DND-41 (cell line): ENCODE measurements at regions not wholly inside any gene's neighbourhood (a gene's known extent, or its start where the extent isn't known, plus 50 kb on each side); places are given as distances from the start of the nearest gene placed in this dataset.
A peak's percentile ranks its signal among the peaks of the same experiment; 100 is the strongest.
"Not testable (repeated sequence)": the region's sequence is repeated elsewhere in the genome, so short reads cannot be mapped to it uniquely, and the experiment has no call there.

ENCODE experiments used
- ATAC-seq: fragments of 200-7000 bp; cut with Tn5 transposase; 3 replicates; pipeline ENCODE4 v1.9.1; 2021; ENCODE audit warnings: low read depth; ENCODE audit not compliant: insufficient read depth
- DNase-seq: peaks from one replicate; pipeline ENCODE4 v3.0.0-alpha.2; 2020
- H2AFZ ChIP-seq: 2 replicates; pipeline ENCODE4 v1.6.0; 2012; ENCODE audit warnings: low read depth, low read length
- H3K27ac ChIP-seq: 2 replicates; pipeline ENCODE4 v1.5.1; 2012; ENCODE audit warnings: low read length, inconsistent platforms
- H3K27me3 ChIP-seq: fragments of 200-600 bp; sonication (generic); 2 replicates; pipeline ENCODE4 v1.6.0; 2012; ENCODE audit warnings: low read length, mild to moderate bottlenecking, inconsistent platforms; ENCODE audit not compliant: insufficient read depth, poor library complexity
- H3K36me3 ChIP-seq: 2 replicates; pipeline ENCODE4 v1.5.1; 2012; ENCODE audit warnings: low read length, inconsistent platforms; ENCODE audit not compliant: insufficient read depth
- H3K4me1 ChIP-seq: 2 replicates; pipeline ENCODE4 v1.5.1; 2012; ENCODE audit warnings: mild to moderate bottlenecking, low read length; ENCODE audit not compliant: insufficient read depth
- H3K4me2 ChIP-seq: 2 replicates; pipeline ENCODE4 v1.6.0; 2012; ENCODE audit warnings: mild to moderate bottlenecking, moderate library complexity, low read length, inconsistent platforms; ENCODE audit not compliant: insufficient read depth
- H3K4me3 ChIP-seq, 2 experiments: fragments of 200-600 bp in 1 of 2; shearing (Covaris generic) in 1 of 2; 2 replicates each; pipeline ENCODE4 v1.5.1; 2012 to 2016; ENCODE audit warnings: inconsistent platforms in 2 of 2, low read length in 2 of 2, mild to moderate bottlenecking in 2 of 2, low read depth in 1 of 2, moderate library complexity in 1 of 2
- H3K79me2 ChIP-seq: 2 replicates; pipeline ENCODE4 v1.6.0; 2012; ENCODE audit warnings: low read length, inconsistent platforms; ENCODE audit not compliant: insufficient read depth
- H3K9ac ChIP-seq: 2 replicates; pipeline ENCODE4 v1.6.0; 2012; ENCODE audit warnings: low read depth, mild to moderate bottlenecking, inconsistent platforms, low read length, moderate library complexity
- H3K9me3 ChIP-seq: 2 replicates; pipeline ENCODE4 v1.5.1; 2012; ENCODE audit warnings: low read length, moderate library complexity, mild to moderate bottlenecking, inconsistent platforms; ENCODE audit not compliant: insufficient read depth, severe bottlenecking
- H4K20me1 ChIP-seq: 2 replicates; pipeline ENCODE4 v1.6.0; 2012; ENCODE audit warnings: low read length; ENCODE audit not compliant: insufficient read depth
- CTCF ChIP-seq: IDR thresholded peaks from 2 replicates; pipeline ENCODE4 v1.5.1; 2012; ENCODE audit warnings: borderline replicate concordance, low read length, moderate library complexity, mild to moderate bottlenecking; ENCODE audit not compliant: poor library complexity, severe bottlenecking; ENCODE audit errors: extremely low read depth
- EZH2 ChIP-seq: IDR thresholded peaks from 3 replicates; pipeline ENCODE4 v1.6.1; 2012; ENCODE audit warnings: borderline replicate concordance, low read depth, mild to moderate bottlenecking, moderate library complexity, low read length, inconsistent platforms; ENCODE audit not compliant: severe bottlenecking

GRCh38 chr3:161695811-161696210 is 199.2 kb downstream of the OTOL1 start:
- no peak for DNase-seq
- H3K9ac ChIP-seq: no peak overlapping the region
- no peaks in the 10 kb centered on the region for H3K36me3 ChIP-seq
- no peak overlapping the region for H3K4me2 ChIP-seq
- H2AFZ ChIP-seq: no peak overlapping the region
- H4K20me1 ChIP-seq: no peaks in the 10 kb centered on the region
- no peak overlapping the region for H3K27ac ChIP-seq
- H3K79me2 ChIP-seq: no peaks in the 10 kb centered on the region
- H3K9me3 ChIP-seq: no peaks in the 10 kb centered on the region
- H3K4me1 ChIP-seq: no peaks in the 10 kb centered on the region
- no peak overlapping the region for H3K4me3 ChIP-seq
- H3K27me3 ChIP-seq: no peaks in the 10 kb centered on the region
- ATAC-seq: no peak
- TF ChIP-seq CTCF (no peak), EZH2 (no peak)

GRCh38 chr3:161700998-161701397 is 204.4 kb downstream of the OTOL1 start:
- H3K9me3 ChIP-seq: no peaks in the 10 kb centered on the region
- H3K4me2 ChIP-seq: no peak overlapping the region
- no peak overlapping the region for H2AFZ ChIP-seq
- no peaks in the 10 kb centered on the region for H3K36me3 ChIP-seq
- TF ChIP-seq EZH2 (no peak), CTCF (peak; percentile 16)
- DNase-seq: no peak
- no peak; the same call in 2 of the 3 replicates for ATAC-seq
- no peaks in the 10 kb centered on the region for H4K20me1 ChIP-seq
- H3K9ac ChIP-seq: no peak overlapping the region
- no peaks in the 10 kb centered on the region for H3K79me2 ChIP-seq
- no peak overlapping the region for H3K4me3 ChIP-seq
- H3K27me3 ChIP-seq: no peaks in the 10 kb centered on the region
- H3K27ac ChIP-seq: no peak overlapping the region
- H3K4me1 ChIP-seq: no peaks in the 10 kb centered on the region

GRCh38 chr3:161707253-161707652 is 210.6 kb downstream of the OTOL1 start:
- H3K36me3 ChIP-seq, ATAC-seq, H3K9me3 ChIP-seq, H3K4me1 ChIP-seq, H3K4me3 ChIP-seq, H4K20me1 ChIP-seq, H3K79me2 ChIP-seq, H3K9ac ChIP-seq, H3K4me2 ChIP-seq, H2AFZ ChIP-seq, H3K27me3 ChIP-seq, H3K27ac ChIP-seq: not testable (repeated sequence)
- peak; percentile 8 for DNase-seq

GRCh38 chr3:161713731-161714130 is 217.1 kb downstream of the OTOL1 start:
- DNase-seq (no peak), ATAC-seq (no peak)
- no peak for TF ChIP-seq EZH2
- TF ChIP-seq CTCF: no peak

More at GRCh38 chr3:161713731-161714130, 217.1 kb downstream of the OTOL1 start:
- H3K9me3 ChIP-seq: no peaks in the 10 kb centered on the region
- no peak overlapping the region for H3K4me3 ChIP-seq
- no peaks in the 10 kb centered on the region for H4K20me1 ChIP-seq
- H3K27ac ChIP-seq: no peak overlapping the region
- H3K9ac ChIP-seq: no peak overlapping the region
- no peaks in the 10 kb centered on the region for H3K4me1 ChIP-seq
- H3K36me3 ChIP-seq: no peaks in the 10 kb centered on the region
- no peak overlapping the region for H2AFZ ChIP-seq
- H3K79me2 ChIP-seq: no peaks in the 10 kb centered on the region
- no peaks in the 10 kb centered on the region for H3K27me3 ChIP-seq
- no peak overlapping the region for H3K4me2 ChIP-seq
